Progenitor cell of endocrine pancreas (in vitro differentiated cells): ENCODE measurements at regions not wholly inside any gene's neighbourhood (a gene's known extent, or its start where the extent isn't known, plus 50 kb on each side); places are given as distances from the start of the nearest gene placed in this dataset.

ENCODE experiments used
- DNase-seq: peaks from one replicate; pipeline ENCODE4 v3.0.0; 2021; ENCODE audit warnings: low spot score; ENCODE audit not compliant: unreplicated experiment
- H3K27ac Mint-ChIP-seq: 2 replicates; pipeline ENCODE4 v1.8.0; 2021; ENCODE audit warnings: mild to moderate bottlenecking, moderate library complexity, mixed read lengths
- H3K27me3 Mint-ChIP-seq: 2 replicates; pipeline ENCODE4 v1.8.0; 2021; ENCODE audit warnings: mixed read lengths
- H3K36me3 Mint-ChIP-seq: 2 replicates; pipeline ENCODE4 v1.8.0; 2022; ENCODE audit warnings: mixed read lengths; ENCODE audit not compliant: insufficient read depth
- H3K4me1 Mint-ChIP-seq: 2 replicates; pipeline ENCODE4 v1.8.0; 2021; ENCODE audit warnings: low read depth, mixed read lengths
- H3K4me3 Mint-ChIP-seq: 2 replicates; pipeline ENCODE4 v1.8.0; 2021; ENCODE audit warnings: low read depth, mild to moderate bottlenecking, moderate library complexity, mixed read lengths
- H3K9me3 Mint-ChIP-seq: 2 replicates; pipeline ENCODE4 v1.8.0; 2021; ENCODE audit warnings: low read depth, mixed read lengths
- CTCF ChIP-seq: fragments of 200-600 bp; sonication (generic); IDR thresholded peaks from one replicate; pipeline ENCODE4 v1.5.0; 2021; ENCODE audit warnings: antibody characterized with exemption, mild to moderate bottlenecking; ENCODE audit not compliant: unreplicated experiment

GRCh38 chr5:52173133-52173532, 614.6 kb upstream of the ITGA1 start:
- no peak for TF ChIP-seq CTCF
- Mint-ChIP-seq H3K4me1 (no peaks in the 10 kb centered on the region), H3K4me3 (no peak overlapping the region), H3K9me3 (no peaks in the 10 kb centered on the region), H3K27me3 (no peaks in the 10 kb centered on the region), H3K36me3 (no peaks in the 10 kb centered on the region), H3K27ac (no peak overlapping the region)
- DNase-seq: no peak

GRCh38 chr5:52177193-52177592, 610.5 kb upstream of the ITGA1 start:
- no peak for DNase-seq
- TF ChIP-seq CTCF: no peak
- Mint-ChIP-seq H3K9me3 (no peaks in the 10 kb centered on the region), H3K36me3 (no peaks in the 10 kb centered on the region), H3K4me1 (no peaks in the 10 kb centered on the region), H3K27me3 (no peaks in the 10 kb centered on the region), H3K27ac (no peak overlapping the region), H3K4me3 (no peak overlapping the region)

GRCh38 chr5:52181403-52181802, 606.3 kb upstream of the ITGA1 start:
- H3K4me3 Mint-ChIP-seq: no peak overlapping the region
- no peaks in the 10 kb centered on the region for H3K9me3 Mint-ChIP-seq
- H3K4me1 Mint-ChIP-seq: no peaks in the 10 kb centered on the region
- H3K36me3 Mint-ChIP-seq: no peaks in the 10 kb centered on the region
- DNase-seq: no peak
- no peaks in the 10 kb centered on the region for H3K27me3 Mint-ChIP-seq
- no peak overlapping the region for H3K27ac Mint-ChIP-seq
- TF ChIP-seq CTCF: no peak

- no peak overlapping the region for H3K27ac Mint-ChIP-seq
- H3K9me3 Mint-ChIP-seq: peaks cover 4% of the 10 kb centered on the region
- no peak for TF ChIP-seq CTCF
- H3K4me3 Mint-ChIP-seq: no peak overlapping the region
- H3K4me1 Mint-ChIP-seq: no peaks in the 10 kb centered on the region
- no peak for DNase-seq
- H3K27me3 Mint-ChIP-seq: no peaks in the 10 kb centered on the region
- no peaks in the 10 kb centered on the region for H3K36me3 Mint-ChIP-seq
Measured at GRCh38 chr5:52190737-52191136, 597.0 kb upstream of the ITGA1 start.

- Mint-ChIP-seq H3K27ac (no peak overlapping the region), H3K9me3 (no peaks in the 10 kb centered on the region), H3K27me3 (no peaks in the 10 kb centered on the region), H3K4me3 (no peak overlapping the region), H3K36me3 (no peaks in the 10 kb centered on the region), H3K4me1 (no peaks in the 10 kb centered on the region)
- DNase-seq: no peak
- no peak for TF ChIP-seq CTCF
Measured at GRCh38 chr5:52199833-52200232, 587.9 kb upstream of the ITGA1 start.
